Mesothelial cell of epicardium (in vitro differentiated cells): ENCODE measurements at regions not wholly inside any gene's neighbourhood (a gene's known extent, or its start where the extent isn't known, plus 50 kb on each side); places are given as distances from the start of the nearest gene placed in this dataset.

Source experiments
- DNase-seq, 2 experiments: peaks; one replicate each; pipeline ENCODE4 v3.0.0; 2021; ENCODE audit warnings: low spot score in 2 of 2; ENCODE audit not compliant: unreplicated experiment in 2 of 2
- H3K27ac Mint-ChIP-seq: 2 replicates; pipeline ENCODE4 v1.8.0; 2021; ENCODE audit warnings: mixed read lengths
- H3K27me3 Mint-ChIP-seq: 2 replicates; pipeline ENCODE4 v1.8.0; 2021; ENCODE audit warnings: low read depth, mixed read lengths
- H3K36me3 Mint-ChIP-seq: 2 replicates; pipeline ENCODE4 v1.8.0; 2021; ENCODE audit warnings: mixed read lengths
- H3K4me1 Mint-ChIP-seq: 2 replicates; pipeline ENCODE4 v1.8.0; 2021; ENCODE audit warnings: mixed read lengths
- H3K4me3 Mint-ChIP-seq: 2 replicates; pipeline ENCODE4 v1.8.0; 2021; ENCODE audit warnings: mild to moderate bottlenecking, moderate library complexity, mixed read lengths
- H3K9me3 Mint-ChIP-seq: 2 replicates; pipeline ENCODE4 v1.8.0; 2021; ENCODE audit warnings: mixed read lengths
- CTCF ChIP-seq: fragments of 200-600 bp; sonication (generic); IDR thresholded peaks from one replicate; pipeline ENCODE4 v1.5.0; 2021; ENCODE audit warnings: antibody characterized with exemption; ENCODE audit not compliant: unreplicated experiment

GRCh38 chr14:99342204-99342603 is 70.2 kb upstream of the BCL11B start:
- no peak for TF ChIP-seq CTCF
- Mint-ChIP-seq H3K9me3 (peaks cover 4% of the 10 kb centered on the region), H3K4me3 (no peak overlapping the region)

GRCh38 chr14:99339551-99339950 is 67.6 kb upstream of the BCL11B start:
- Mint-ChIP-seq H3K36me3 (no peaks in the 10 kb centered on the region), H3K27ac (no peak overlapping the region), H3K27me3 (peaks cover 2% of the 10 kb centered on the region), H3K4me3 (no peak overlapping the region), H3K9me3 (peaks cover 4% of the 10 kb centered on the region), H3K4me1 (no peaks in the 10 kb centered on the region)
- no peak for TF ChIP-seq CTCF
- no peak for DNase-seq

More at GRCh38 chr14:99342204-99342603, 70.2 kb upstream of the BCL11B start:
- Mint-ChIP-seq H3K36me3 (no peaks in the 10 kb centered on the region), H3K27me3 (peaks cover 2% of the 10 kb centered on the region), H3K4me1 (peaks cover 17% of the 10 kb centered on the region), H3K27ac (no peak overlapping the region)
- DNase-seq: no peak

- H3K9me3 Mint-ChIP-seq: peaks cover 4% of the 10 kb centered on the region
- TF ChIP-seq CTCF: no peak
- H3K4me3 Mint-ChIP-seq: no peak overlapping the region
- DNase-seq: no peak
- H3K4me1 Mint-ChIP-seq: no peaks in the 10 kb centered on the region
- no peak overlapping the region for H3K27ac Mint-ChIP-seq
- H3K36me3 Mint-ChIP-seq: no peaks in the 10 kb centered on the region
- peaks cover 2% of the 10 kb centered on the region for H3K27me3 Mint-ChIP-seq
These were observed 66.3 kb upstream of the BCL11B start for GRCh38 chr14:99338313-99338712.

- no peak for DNase-seq
- Mint-ChIP-seq H3K9me3 (no peaks in the 10 kb centered on the region), H3K4me3 (no peak overlapping the region), H3K27me3 (no peaks in the 10 kb centered on the region), H3K36me3 (no peaks in the 10 kb centered on the region), H3K27ac (no peak overlapping the region), H3K4me1 (peaks cover 16% of the 10 kb centered on the region)
- no peak for TF ChIP-seq CTCF
These were observed 62.0 kb upstream of the BCL11B start for GRCh38 chr14:99333841-99334635.

GRCh38 chr14:99333214-99333613 is 61.2 kb upstream of the BCL11B start:
- H3K4me1 Mint-ChIP-seq: peaks cover 17% of the 10 kb centered on the region
- H3K9me3 Mint-ChIP-seq: no peaks in the 10 kb centered on the region
- H3K27ac Mint-ChIP-seq: no peak overlapping the region
- no peak for DNase-seq
- no peak for TF ChIP-seq CTCF
- no peaks in the 10 kb centered on the region for H3K36me3 Mint-ChIP-seq
- H3K4me3 Mint-ChIP-seq: no peak overlapping the region
- no peaks in the 10 kb centered on the region for H3K27me3 Mint-ChIP-seq

- no peaks in the 10 kb centered on the region for H3K9me3 Mint-ChIP-seq
- no peak overlapping the region for H3K4me3 Mint-ChIP-seq
- peaks cover 31% of the 10 kb centered on the region for H3K4me1 Mint-ChIP-seq
- H3K27me3 Mint-ChIP-seq: no peaks in the 10 kb centered on the region
- peak overlapping the region; percentile 36 for H3K27ac Mint-ChIP-seq
- DNase-seq: no peak
- no peaks in the 10 kb centered on the region for H3K36me3 Mint-ChIP-seq
- no peak for TF ChIP-seq CTCF
These were observed 59.8 kb upstream of the BCL11B start for GRCh38 chr14:99331811-99332210.
